GM21390 (cell line): ENCODE measurements at regions not wholly inside any gene's neighbourhood (a gene's known extent, or its start where the extent isn't known, plus 50 kb on each side); places are given as distances from the start of the nearest gene placed in this dataset.

Source experiments
- ATAC-seq: cut with Tn5 transposase; IDR thresholded peaks from one replicate; pipeline ENCODE4 v1.9.1; 2021; ENCODE audit not compliant: unreplicated experiment

GRCh38 chr10:29063806-29064644 is 224.8 kb upstream of the LYZL1 start:
- no peak for ATAC-seq

GRCh38 chr10:29064680-29065079 is 224.2 kb upstream of the LYZL1 start:
- ATAC-seq, result no peak

- no peak for ATAC-seq
These were observed 221.7 kb upstream of the LYZL1 start for GRCh38 chr10:29067161-29067560.

- no peak for ATAC-seq
These were observed 221.2 kb upstream of the LYZL1 start for GRCh38 chr10:29067628-29068027.

GRCh38 chr10:29068302-29068701 is 220.6 kb upstream of the LYZL1 start:
- ATAC-seq, result no peak

- no peak for ATAC-seq
These were observed 219.9 kb upstream of the LYZL1 start for GRCh38 chr10:29068966-29069365.

GRCh38 chr10:29069941-29070340 is 218.9 kb upstream of the LYZL1 start:
- ATAC-seq, result no peak

- no peak for ATAC-seq
These were observed 210.0 kb upstream of the LYZL1 start for GRCh38 chr10:29078919-29079318.

GRCh38 chr10:29081231-29081630 is 207.6 kb upstream of the LYZL1 start:
- no peak for ATAC-seq

- ATAC-seq, result no peak
These were observed 206.8 kb upstream of the LYZL1 start for GRCh38 chr10:29081951-29082685.

GRCh38 chr10:29083096-29083495 is 205.8 kb upstream of the LYZL1 start:
- ATAC-seq, result no peak

- ATAC-seq, result no peak
These were observed 204.1 kb upstream of the LYZL1 start for GRCh38 chr10:29084681-29085307.

- ATAC-seq, result no peak
These were observed 199.8 kb upstream of the LYZL1 start for GRCh38 chr10:29089091-29089490.

- ATAC-seq, result no peak
These were observed 192.5 kb upstream of the LYZL1 start for GRCh38 chr10:29096303-29096824.

- no peak for ATAC-seq
These were observed 190.4 kb upstream of the LYZL1 start for GRCh38 chr10:29098423-29098822.

GRCh38 chr10:29099001-29099400 is 189.9 kb upstream of the LYZL1 start:
- no peak for ATAC-seq

- no peak for ATAC-seq
These were observed 189.5 kb upstream of the LYZL1 start for GRCh38 chr10:29099415-29099814.

- no peak for ATAC-seq
These were observed 188.4 kb upstream of the LYZL1 start for GRCh38 chr10:29100505-29100904.

- ATAC-seq, result no peak
These were observed 186.6 kb upstream of the LYZL1 start for GRCh38 chr10:29102233-29102632.

GRCh38 chr10:29102636-29103035 is 186.2 kb upstream of the LYZL1 start:
- ATAC-seq, result no peak

GRCh38 chr10:29104661-29105399 is 184.0 kb upstream of the LYZL1 start:
- no peak for ATAC-seq
